Neutrophil (primary cell): ENCODE measurements at regions not wholly inside any gene's neighbourhood (a gene's known extent, or its start where the extent isn't known, plus 50 kb on each side); places are given as distances from the start of the nearest gene placed in this dataset.

Source experiments
- H3K27ac ChIP-seq: fragments of 200-600 bp; sonication (generic); 2 replicates; pipeline ENCODE4 v1.5.1; 2016; ENCODE audit warnings: mild to moderate bottlenecking, moderate library complexity
- H3K27me3 ChIP-seq: fragments of 200-600 bp; sonication (generic); 2 replicates; pipeline ENCODE4 v1.6.0; 2016; ENCODE audit warnings: mild to moderate bottlenecking
- H3K36me3 ChIP-seq: fragments of 200-600 bp; sonication (generic); 2 replicates; pipeline ENCODE4 v1.5.1; 2017
- H3K4me1 ChIP-seq, 2 experiments: fragments of 200-600 bp in 1 of 2; sonication (generic) in 1 of 2; 1 replicate in 1 of 2; 2 replicates in 1 of 2; pipeline versions ENCODE4 v1.5.1 to v1.6.1; 2013 to 2016; ENCODE audit warnings: low read depth in 1 of 2, low read length in 1 of 2, mild to moderate bottlenecking in 1 of 2, moderate library complexity in 1 of 2; ENCODE audit not compliant: control insufficient read depth in 1 of 2, insufficient read depth in 1 of 2
- H3K4me3 ChIP-seq, 2 experiments: fragments of 200-600 bp in 1 of 2; sonication (generic) in 1 of 2; 1 replicate in 1 of 2; 2 replicates in 1 of 2; pipeline ENCODE4 v1.5.1; 2013 to 2016; ENCODE audit warnings: low read depth in 1 of 2, low read length in 1 of 2, mild to moderate bottlenecking in 1 of 2, moderate library complexity in 1 of 2
- H3K9me3 ChIP-seq: fragments of 200-600 bp; sonication (generic); 2 replicates; pipeline ENCODE4 v1.5.1; 2016
- TF ChIP-seq, protein P1 (sequence below): fragments of 200-600 bp; sonication (generic); IDR thresholded peaks from 2 replicates; pipeline ENCODE4 v1.5.1; 2016; ENCODE audit warnings: antibody characterized with exemption

DNA sequence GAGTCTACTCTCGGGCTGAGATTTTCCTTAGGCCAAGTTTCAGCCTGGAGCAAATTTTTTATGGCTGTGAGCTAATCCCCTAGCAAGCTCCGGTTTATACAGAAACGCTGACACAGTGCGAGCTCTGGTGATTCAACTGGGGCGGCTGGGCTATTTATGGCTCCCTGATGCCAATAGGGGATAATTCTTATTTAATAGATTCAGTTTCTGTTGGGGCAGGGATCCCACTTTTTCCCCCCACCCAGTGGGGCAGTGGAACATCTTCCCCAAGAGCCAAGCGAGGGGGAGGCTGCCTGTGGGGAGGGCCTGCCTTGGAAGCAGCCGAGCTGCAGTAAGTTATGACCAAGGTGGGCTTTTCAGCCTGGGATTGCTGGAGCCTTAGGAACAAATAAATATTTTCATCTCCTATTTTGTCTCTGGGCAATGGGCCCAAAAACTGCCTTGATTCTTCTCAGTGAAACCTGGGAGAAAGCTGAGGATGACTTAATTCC is 129.1 kb downstream of the MACROH2A1 start:
- Histone ChIP-seq H3K36me3 (no peaks in the 10 kb centered on the region), H3K4me3 (no peak overlapping the region), H3K27me3 (peaks cover 9% of the 10 kb centered on the region), H3K9me3 (no peaks in the 10 kb centered on the region), H3K4me1 (peaks cover 10 to 20% of the 10 kb centered on the region in 2 experiments), H3K27ac (no peak overlapping the region)
- TF ChIP-seq, protein P1, sequence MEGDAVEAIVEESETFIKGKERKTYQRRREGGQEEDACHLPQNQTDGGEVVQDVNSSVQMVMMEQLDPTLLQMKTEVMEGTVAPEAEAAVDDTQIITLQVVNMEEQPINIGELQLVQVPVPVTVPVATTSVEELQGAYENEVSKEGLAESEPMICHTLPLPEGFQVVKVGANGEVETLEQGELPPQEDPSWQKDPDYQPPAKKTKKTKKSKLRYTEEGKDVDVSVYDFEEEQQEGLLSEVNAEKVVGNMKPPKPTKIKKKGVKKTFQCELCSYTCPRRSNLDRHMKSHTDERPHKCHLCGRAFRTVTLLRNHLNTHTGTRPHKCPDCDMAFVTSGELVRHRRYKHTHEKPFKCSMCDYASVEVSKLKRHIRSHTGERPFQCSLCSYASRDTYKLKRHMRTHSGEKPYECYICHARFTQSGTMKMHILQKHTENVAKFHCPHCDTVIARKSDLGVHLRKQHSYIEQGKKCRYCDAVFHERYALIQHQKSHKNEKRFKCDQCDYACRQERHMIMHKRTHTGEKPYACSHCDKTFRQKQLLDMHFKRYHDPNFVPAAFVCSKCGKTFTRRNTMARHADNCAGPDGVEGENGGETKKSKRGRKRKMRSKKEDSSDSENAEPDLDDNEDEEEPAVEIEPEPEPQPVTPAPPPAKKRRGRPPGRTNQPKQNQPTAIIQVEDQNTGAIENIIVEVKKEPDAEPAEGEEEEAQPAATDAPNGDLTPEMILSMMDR = no peak

DNA sequence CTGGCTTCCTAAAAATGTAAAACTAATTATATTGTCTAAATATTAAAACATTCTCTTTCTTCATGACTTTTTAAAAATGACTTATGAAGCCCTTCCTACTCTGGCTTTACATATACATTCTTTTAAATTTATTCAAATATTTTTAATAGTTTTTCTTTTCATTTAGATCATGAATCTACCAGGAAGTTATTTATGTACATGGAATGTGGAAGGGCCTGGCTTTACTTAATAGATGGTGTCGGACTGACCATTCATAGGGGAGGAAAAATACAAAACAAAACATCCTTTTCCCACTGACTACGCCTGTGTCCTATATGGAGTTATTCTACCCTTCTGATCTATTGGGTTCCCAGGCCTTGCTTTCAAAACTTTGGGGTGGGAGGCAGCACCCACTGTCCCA is 129.8 kb downstream of the MACROH2A1 start:
- Histone ChIP-seq H3K4me3 (no peak overlapping the region), H3K27me3 (peaks cover 9% of the 10 kb centered on the region), H3K4me1 (peaks cover 3 to 12% of the 10 kb centered on the region in 2 experiments), H3K9me3 (no peaks in the 10 kb centered on the region), H3K27ac (no peak overlapping the region), H3K36me3 (no peaks in the 10 kb centered on the region)
- TF ChIP-seq, protein P1 = no peak

DNA sequence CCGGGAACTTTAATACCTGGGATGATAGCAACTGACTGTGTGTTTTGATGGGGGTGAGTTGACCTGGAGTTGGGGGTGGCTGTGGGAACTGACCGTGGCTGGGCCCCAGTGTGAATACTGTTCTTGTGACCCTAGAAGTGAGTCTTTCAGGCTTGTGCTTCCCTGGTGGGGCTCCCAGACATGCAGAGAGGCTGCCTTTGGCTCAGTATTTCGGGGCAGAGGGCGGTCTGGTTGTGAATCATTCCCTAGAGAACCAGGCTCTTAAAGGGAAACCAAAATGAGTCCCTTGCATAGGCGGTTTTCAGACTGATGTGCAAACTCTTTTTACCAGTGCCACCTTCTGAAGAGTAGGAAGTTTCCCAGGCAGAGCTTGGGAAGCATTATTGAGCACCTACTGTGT is 132.1 kb downstream of the MACROH2A1 start:
- Histone ChIP-seq H3K27ac (no peak overlapping the region), H3K9me3 (no peaks in the 10 kb centered on the region), H3K36me3 (no peaks in the 10 kb centered on the region), H3K4me3 (no peak overlapping the region), H3K4me1 (peaks cover 0 to 4% of the 10 kb centered on the region in 2 experiments), H3K27me3 (peaks cover 9% of the 10 kb centered on the region)
- TF ChIP-seq, protein P1 = no peak

DNA sequence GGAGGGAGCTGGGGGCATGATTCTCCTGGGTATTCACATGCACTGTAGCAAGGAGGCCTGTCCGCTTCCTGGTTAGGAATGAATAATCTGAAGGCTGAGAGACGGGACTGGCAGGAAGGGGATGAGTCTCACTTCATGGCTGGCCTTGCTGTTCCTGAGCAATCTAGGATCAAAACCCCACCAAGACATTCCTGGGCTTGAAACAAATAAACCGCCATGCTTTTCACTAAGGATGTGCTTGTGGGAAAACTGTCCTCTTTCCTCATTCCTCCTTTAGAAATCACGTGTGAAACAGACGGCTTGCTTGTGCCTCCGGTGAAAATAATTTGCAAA is 132.8 kb downstream of the MACROH2A1 start:
- TF ChIP-seq, protein P1 = no peak
- no peak overlapping the region for H3K4me3 ChIP-seq

DNA sequence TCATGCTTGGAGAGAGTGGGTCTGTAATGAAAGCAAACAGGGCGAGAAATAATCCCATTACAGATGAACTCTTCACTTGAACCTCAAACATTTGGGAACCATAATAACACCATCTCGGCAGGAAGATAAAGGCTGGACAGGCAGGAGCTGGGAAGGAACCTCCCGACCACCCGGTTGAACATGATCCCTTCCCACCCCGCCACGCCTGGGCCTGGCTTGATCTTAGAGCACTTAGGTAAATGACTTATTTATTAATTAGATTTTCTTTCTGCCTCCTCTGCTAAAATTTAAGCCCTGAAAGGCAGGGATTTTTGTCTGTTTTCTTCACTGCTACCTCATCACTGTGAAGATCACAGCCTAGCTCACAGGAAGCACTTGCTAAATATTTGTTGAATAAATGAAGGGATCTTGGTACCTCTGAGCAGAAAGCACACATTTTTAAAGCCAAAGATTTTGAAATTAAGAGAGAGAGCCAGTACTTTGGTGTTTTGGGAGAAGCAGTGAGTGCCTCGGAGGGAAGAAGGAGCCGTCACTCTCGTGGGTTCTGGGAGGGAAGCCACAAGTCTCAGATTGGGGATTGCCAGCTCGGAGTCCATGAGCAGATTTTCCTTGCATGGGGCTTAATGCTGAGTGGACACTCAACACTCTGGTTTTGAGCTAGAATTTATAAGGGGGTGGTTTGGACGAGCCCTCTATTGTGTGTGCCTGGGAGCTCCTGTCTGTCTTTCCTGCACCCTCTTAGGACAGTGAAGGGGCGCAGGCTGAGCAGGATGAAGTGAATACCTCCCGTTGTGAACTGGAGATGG is 133.3 kb downstream of the MACROH2A1 start:
- Histone ChIP-seq H3K36me3 (no peaks in the 10 kb centered on the region), H3K27me3 (no peaks in the 10 kb centered on the region), H3K4me3 (no peak overlapping the region), H3K9me3 (no peaks in the 10 kb centered on the region), H3K27ac (no peak overlapping the region), H3K4me1 (no peaks in the 10 kb centered on the region)
- TF ChIP-seq, protein P1 = no peak

More for the DNA sequence above, 132.8 kb downstream of the MACROH2A1 start:
- Histone ChIP-seq H3K36me3 (no peaks in the 10 kb centered on the region), H3K27me3 (peaks cover 4% of the 10 kb centered on the region), H3K9me3 (no peaks in the 10 kb centered on the region), H3K4me1 (no peaks in the 10 kb centered on the region), H3K27ac (no peak overlapping the region)
